HepG2 (cell line): ENCODE measurements at regions not wholly inside any gene's neighbourhood (a gene's known extent, or its start where the extent isn't known, plus 50 kb on each side); places are given as distances from the start of the nearest gene placed in this dataset.
A peak's percentile ranks its signal among the peaks of the same experiment; 100 is the strongest.

Experiments used
- ELF1 ChIP-seq: sonication (generic); formaldehyde crosslinking; IDR thresholded peaks from 2 replicates; pipeline ENCODE4 v1.4.0; 2020; ENCODE audit warnings: missing genetic modification reagents
- EP300 ChIP-seq, 3 experiments: sonication (generic) in 1 of 3; formaldehyde crosslinking in 1 of 3; IDR thresholded peaks; 2 replicates each; pipeline versions ENCODE4 v1.5.1 to v1.6.1; 2011 to 2020; ENCODE audit warnings: low read depth in 2 of 3, low read length in 2 of 3, borderline replicate concordance in 1 of 3, improper control_type of control experiment in 1 of 3, mild to moderate bottlenecking in 1 of 3, missing genetic modification reagents in 1 of 3, moderate library complexity in 1 of 3
- ESRRA ChIP-seq: sonication (generic); formaldehyde crosslinking; IDR thresholded peaks from 2 replicates; pipeline ENCODE4 v1.5.1; 2020; ENCODE audit warnings: mild to moderate bottlenecking, low read depth, missing genetic modification reagents
- HNRNPUL1 ChIP-seq: fragments of 200-400 bp; formaldehyde crosslinking; IDR thresholded peaks from 2 replicates; pipeline ENCODE4 v1.6.1; 2017; ENCODE audit warnings: low read depth, mild to moderate bottlenecking, low read length, moderate library complexity
- HOXA5 ChIP-seq: sonication (generic); formaldehyde crosslinking; IDR thresholded peaks from 2 replicates; pipeline ENCODE4 v1.4.0; 2020; ENCODE audit warnings: missing genetic modification reagents
- KLF13 ChIP-seq: sonication (generic); formaldehyde crosslinking; IDR thresholded peaks from 2 replicates; pipeline ENCODE4 v1.4.0; 2020; ENCODE audit warnings: mild to moderate bottlenecking, missing genetic modification reagents
- NAIF1 ChIP-seq: sonication (generic); formaldehyde crosslinking; IDR thresholded peaks from 2 replicates; pipeline ENCODE4 v1.5.0; 2020; ENCODE audit warnings: mild to moderate bottlenecking, missing genetic modification reagents, borderline replicate concordance
- NCOR1 ChIP-seq: fragments of 200-600 bp; sonication (generic); IDR thresholded peaks from 2 replicates; pipeline ENCODE4 v1.7.0; 2017; ENCODE audit warnings: antibody characterized with exemption, low read length, borderline replicate concordance
- NR2C2 ChIP-seq: sonication (generic); formaldehyde crosslinking; IDR thresholded peaks from 2 replicates; pipeline ENCODE4 v1.4.0; 2020; ENCODE audit warnings: missing genetic modification reagents, mild to moderate bottlenecking, moderate library complexity, borderline replicate concordance
- PHF8 ChIP-seq: sonication (generic); formaldehyde crosslinking; IDR thresholded peaks from 2 replicates; pipeline ENCODE4 v1.5.0; 2020; ENCODE audit warnings: missing genetic modification reagents
- RCOR2 ChIP-seq: IDR thresholded peaks from 2 replicates; pipeline ENCODE4 v1.6.1; 2016; ENCODE audit warnings: missing biosample characterization, missing genetic modification reagents
- RXRA ChIP-seq: sonication (generic); formaldehyde crosslinking; IDR thresholded peaks from 2 replicates; pipeline ENCODE4 v1.5.1; 2020; ENCODE audit warnings: missing genetic modification reagents
- TEAD3 ChIP-seq: optimal IDR thresholded peaks from 2 replicates; pipeline ENCODE3; 2016; ENCODE audit warnings: borderline replicate concordance
- ZBTB20 ChIP-seq: sonication (generic); formaldehyde crosslinking; IDR thresholded peaks from 2 replicates; pipeline ENCODE4 v1.8.1; 2023; ENCODE audit warnings: missing genetic modification reagents, low read depth, mild to moderate bottlenecking, borderline replicate concordance
- ZFX ChIP-seq: sonication (generic); formaldehyde crosslinking; IDR thresholded peaks from 2 replicates; pipeline ENCODE4 v1.4.0; 2020; ENCODE audit warnings: mild to moderate bottlenecking, low read depth, missing genetic modification reagents, moderate library complexity
- ZNF329 ChIP-seq: sonication (generic); formaldehyde crosslinking; IDR thresholded peaks from 2 replicates; pipeline ENCODE4 v1.9.0; 2021; ENCODE audit warnings: low read depth, mild to moderate bottlenecking, missing genetic modification reagents
- ZNF430 ChIP-seq: sonication (generic); formaldehyde crosslinking; IDR thresholded peaks from 2 replicates; pipeline ENCODE4 v1.9.0; 2021; ENCODE audit warnings: mild to moderate bottlenecking, missing genetic modification reagents
- ZNF619 ChIP-seq: sonication (generic); formaldehyde crosslinking; IDR thresholded peaks from 2 replicates; pipeline ENCODE4 v1.4.0; 2020; ENCODE audit warnings: mild to moderate bottlenecking, missing genetic modification reagents
- ZNF670 ChIP-seq: sonication (generic); formaldehyde crosslinking; IDR thresholded peaks from 2 replicates; pipeline ENCODE4 v1.8.0; 2022; ENCODE audit warnings: mild to moderate bottlenecking, missing genetic modification reagents, borderline replicate concordance
- ZNF7 ChIP-seq: IDR thresholded peaks from 2 replicates; pipeline ENCODE4 v1.6.1; 2016; ENCODE audit warnings: missing biosample characterization, missing genetic modification reagents
- ZNF788 ChIP-seq: sonication (generic); formaldehyde crosslinking; IDR thresholded peaks from 2 replicates; pipeline ENCODE4 v1.5.0; 2020; ENCODE audit warnings: mild to moderate bottlenecking, missing genetic modification reagents, borderline replicate concordance
- TF ChIP-seq, protein P1 (sequence below): IDR thresholded peaks from 2 replicates; pipeline ENCODE4 v1.6.1; 2012; ENCODE audit warnings: low read depth, low read length, improper control_type of control experiment
- TF ChIP-seq, protein P2 (sequence below): sonication (generic); formaldehyde crosslinking; IDR thresholded peaks from 2 replicates; pipeline ENCODE4 v1.4.0; 2020; ENCODE audit warnings: low read depth, mild to moderate bottlenecking, missing genetic modification reagents
- TF ChIP-seq, protein P3 (sequence below): sonication (generic); formaldehyde crosslinking; IDR thresholded peaks from 2 replicates; pipeline ENCODE4 v1.8.0; 2022; ENCODE audit warnings: mild to moderate bottlenecking, missing genetic modification reagents, borderline replicate concordance
- TF ChIP-seq, protein P4 (sequence below), 2 experiments: sonication (generic) in 1 of 2; formaldehyde crosslinking in 1 of 2; IDR thresholded peaks; 2 replicates each; pipeline versions ENCODE4 v1.5.1 to v1.6.1; 2011 to 2020; ENCODE audit warnings: borderline replicate concordance in 1 of 2, low read depth in 1 of 2, low read length in 1 of 2, mild to moderate bottlenecking in 1 of 2, missing genetic modification reagents in 1 of 2, moderate library complexity in 1 of 2

DNA sequence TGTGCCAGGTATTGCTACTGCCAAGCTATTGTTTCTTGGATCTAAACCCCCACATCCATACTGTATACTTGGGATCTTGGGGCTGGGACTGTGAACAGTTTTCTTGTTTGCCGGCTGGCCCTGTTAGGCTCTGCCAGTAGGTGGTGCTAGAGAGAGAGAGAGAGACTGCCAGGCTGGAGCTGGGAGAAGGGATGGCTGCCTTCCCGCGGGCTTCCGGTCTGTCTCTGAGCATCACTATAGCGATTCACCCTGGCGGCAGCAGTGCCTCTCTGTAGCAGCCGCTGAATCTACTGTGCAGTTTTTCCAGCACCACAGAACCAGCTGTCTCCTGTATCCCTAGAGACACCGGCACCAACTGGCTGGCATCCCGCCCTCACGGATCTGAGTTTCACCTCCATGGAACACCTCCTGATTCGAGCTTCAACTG, 201.2 kb downstream of the UTP18 start (continued):
- TF ChIP-seq ZNF788 (CRISPR knock-in tag) (no peak), ZNF619 (CRISPR knock-in tag) (no peak), NAIF1 (CRISPR knock-in tag) (no peak), ZNF7 (CRISPR knock-in tag) (no peak), TEAD3 (no peak), RCOR2 (CRISPR knock-in tag) (peak; percentile 23; the same call in 1 of the 2 replicates), ZNF329 (CRISPR knock-in tag) (no peak), ZBTB20 (CRISPR knock-in tag) (no peak), ESRRA (no peak), NR2C2 (no peak), KLF13 (CRISPR knock-in tag) (no peak), EP300 (IDR thresholded peaks at IDR 0.05; ENCODE audit: low read depth in 2 of 2, low read length in 2 of 2) (no peak), EP300 (CRISPR knock-in tag; IDR thresholded peaks at IDR 0.05; ENCODE audit: borderline replicate concordance) (no peak), PHF8 (CRISPR knock-in tag) (no peak), HOXA5 (CRISPR knock-in tag) (0 out of 2 replicates have a peak, but pooled peaks have one; percentile 9), HNRNPUL1 (no peak), ZNF670 (CRISPR knock-in tag) (no peak), RXRA (CRISPR knock-in tag) (no peak), ZFX (no peak), NCOR1 (no peak), ZNF430 (CRISPR knock-in tag) (no peak), ELF1 (CRISPR knock-in tag) (no peak)
- TF ChIP-seq, protein P1, sequence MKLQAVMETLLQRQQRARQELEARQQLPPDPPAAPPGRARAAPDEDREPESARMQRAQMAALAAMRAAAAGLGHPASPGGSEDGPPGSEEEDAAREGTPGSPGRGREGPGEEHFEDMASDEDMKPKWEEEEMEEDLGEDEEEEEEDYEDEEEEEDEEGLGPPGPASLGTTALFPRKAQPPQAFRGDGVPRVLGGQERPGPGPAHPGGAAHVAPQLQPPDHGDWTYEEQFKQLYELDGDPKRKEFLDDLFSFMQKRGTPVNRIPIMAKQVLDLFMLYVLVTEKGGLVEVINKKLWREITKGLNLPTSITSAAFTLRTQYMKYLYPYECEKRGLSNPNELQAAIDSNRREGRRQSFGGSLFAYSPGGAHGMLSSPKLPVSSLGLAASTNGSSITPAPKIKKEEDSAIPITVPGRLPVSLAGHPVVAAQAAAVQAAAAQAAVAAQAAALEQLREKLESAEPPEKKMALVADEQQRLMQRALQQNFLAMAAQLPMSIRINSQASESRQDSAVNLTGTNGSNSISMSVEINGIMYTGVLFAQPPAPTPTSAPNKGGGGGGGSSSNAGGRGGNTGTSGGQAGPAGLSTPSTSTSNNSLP: no peak
- TF ChIP-seq, protein P2, sequence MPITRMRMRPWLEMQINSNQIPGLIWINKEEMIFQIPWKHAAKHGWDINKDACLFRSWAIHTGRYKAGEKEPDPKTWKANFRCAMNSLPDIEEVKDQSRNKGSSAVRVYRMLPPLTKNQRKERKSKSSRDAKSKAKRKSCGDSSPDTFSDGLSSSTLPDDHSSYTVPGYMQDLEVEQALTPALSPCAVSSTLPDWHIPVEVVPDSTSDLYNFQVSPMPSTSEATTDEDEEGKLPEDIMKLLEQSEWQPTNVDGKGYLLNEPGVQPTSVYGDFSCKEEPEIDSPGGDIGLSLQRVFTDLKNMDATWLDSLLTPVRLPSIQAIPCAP (CRISPR knock-in tag): no peak
- TF ChIP-seq, protein P3, sequence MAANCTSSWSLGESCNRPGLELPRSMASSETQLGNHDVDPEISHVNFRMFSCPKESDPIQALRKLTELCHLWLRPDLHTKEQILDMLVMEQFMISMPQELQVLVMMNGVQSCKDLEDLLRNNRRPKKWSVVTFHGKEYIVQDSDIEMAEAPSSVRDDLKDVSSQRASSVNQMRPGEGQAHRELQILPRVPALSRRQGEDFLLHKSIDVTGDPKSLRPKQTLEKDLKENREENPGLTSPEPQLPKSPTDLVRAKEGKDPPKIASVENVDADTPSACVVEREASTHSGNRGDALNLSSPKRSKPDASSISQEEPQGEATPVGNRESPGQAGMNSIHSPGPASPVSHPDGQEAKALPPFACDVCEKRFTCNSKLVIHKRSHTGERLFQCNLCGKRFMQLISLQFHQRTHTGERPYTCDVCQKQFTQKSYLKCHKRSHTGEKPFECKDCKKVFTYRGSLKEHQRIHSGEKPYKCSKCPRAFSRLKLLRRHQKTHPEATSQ (CRISPR knock-in tag): no peak
- TF ChIP-seq, protein P4, sequence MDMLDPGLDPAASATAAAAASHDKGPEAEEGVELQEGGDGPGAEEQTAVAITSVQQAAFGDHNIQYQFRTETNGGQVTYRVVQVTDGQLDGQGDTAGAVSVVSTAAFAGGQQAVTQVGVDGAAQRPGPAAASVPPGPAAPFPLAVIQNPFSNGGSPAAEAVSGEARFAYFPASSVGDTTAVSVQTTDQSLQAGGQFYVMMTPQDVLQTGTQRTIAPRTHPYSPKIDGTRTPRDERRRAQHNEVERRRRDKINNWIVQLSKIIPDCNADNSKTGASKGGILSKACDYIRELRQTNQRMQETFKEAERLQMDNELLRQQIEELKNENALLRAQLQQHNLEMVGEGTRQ (IDR thresholded peaks at IDR 0.05; ENCODE audit: low read depth, low read length): no peak
- TF ChIP-seq, protein P4 (CRISPR knock-in tag; IDR thresholded peaks at IDR 0.05; ENCODE audit: borderline replicate concordance): no peak
